ENCODE measurements at regions not wholly inside any gene's neighbourhood (a gene's known extent, or its start where the extent isn't known, plus 50 kb on each side); places are given as distances from the start of the nearest gene placed in this dataset.
"Not testable (repeated sequence)": the region's sequence is repeated elsewhere in the genome, so short reads cannot be mapped to it uniquely, and the experiment has no call there.

DNA sequence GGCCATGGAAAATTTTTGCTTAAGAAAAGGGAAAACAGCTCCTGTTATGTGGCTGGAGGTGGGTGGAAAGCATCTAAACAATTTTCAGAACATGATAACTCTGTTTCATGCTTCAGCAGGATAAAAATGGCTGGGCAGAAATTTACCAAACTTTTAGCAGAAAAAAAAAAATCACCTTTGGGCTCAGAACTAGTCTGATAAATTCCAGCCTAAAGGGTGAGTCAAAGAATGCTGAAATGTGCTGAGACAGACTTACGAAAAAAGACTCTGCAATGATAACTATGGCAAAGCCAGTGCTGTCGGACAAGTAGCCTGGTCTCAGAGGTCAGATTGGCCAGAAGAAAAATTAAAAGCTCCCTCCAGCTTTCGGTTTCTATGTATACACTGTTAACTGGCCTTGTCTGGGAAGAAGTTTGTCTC, 123.6 kb downstream of the LRATD1 start:
- FAIRE-seq = no peak

- no peak for FAIRE-seq
Observed at GRCh38 chr2:14756981-14757657, 124.6 kb downstream of the LRATD1 start.

GRCh38 chr2:14759082-14759481, 126.6 kb downstream of the LRATD1 start:
- FAIRE-seq = no peak

GRCh38 chr2:14760169-14760568, 127.7 kb downstream of the LRATD1 start:
- FAIRE-seq = no peak

DNA sequence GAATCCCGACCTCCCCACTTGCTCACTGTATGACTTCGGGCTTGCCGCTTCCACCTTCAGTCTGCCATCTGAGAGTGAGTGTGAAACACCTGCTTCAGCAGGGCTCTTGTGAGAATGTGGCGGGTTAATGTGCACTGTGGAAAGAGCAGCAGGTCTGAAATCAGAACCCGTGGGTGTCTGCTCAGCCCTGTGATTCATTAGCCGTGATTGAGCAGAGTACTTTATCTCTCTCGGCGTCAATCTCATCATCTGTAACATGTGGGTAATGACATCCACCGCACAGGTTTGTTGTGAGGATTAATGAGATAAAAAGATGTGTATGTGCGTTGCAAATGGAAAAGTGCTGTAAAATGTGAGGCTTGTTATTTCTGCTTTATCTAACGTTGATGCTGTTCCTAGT, 128.6 kb downstream of the LRATD1 start:
- FAIRE-seq = no peak

GRCh38 chr2:14773696-14774095, 141.2 kb downstream of the LRATD1 start:
- FAIRE-seq = no peak

- no peak for FAIRE-seq
Observed at GRCh38 chr2:14774436-14774968, 142.0 kb downstream of the LRATD1 start.

GRCh38 chr2:14776216-14776615, 143.7 kb downstream of the LRATD1 start:
- FAIRE-seq = no peak

- no peak for FAIRE-seq
Observed at GRCh38 chr2:14778015-14778414, 145.5 kb downstream of the LRATD1 start.

GRCh38 chr2:14779252-14779651, 146.7 kb downstream of the LRATD1 start:
- FAIRE-seq = no peak

GRCh38 chr2:14781142-14781541, 148.6 kb downstream of the LRATD1 start:
- no peak for FAIRE-seq

- not testable (repeated sequence) for FAIRE-seq
Observed at GRCh38 chr2:14788814-14789213, 156.3 kb downstream of the LRATD1 start.

DNA sequence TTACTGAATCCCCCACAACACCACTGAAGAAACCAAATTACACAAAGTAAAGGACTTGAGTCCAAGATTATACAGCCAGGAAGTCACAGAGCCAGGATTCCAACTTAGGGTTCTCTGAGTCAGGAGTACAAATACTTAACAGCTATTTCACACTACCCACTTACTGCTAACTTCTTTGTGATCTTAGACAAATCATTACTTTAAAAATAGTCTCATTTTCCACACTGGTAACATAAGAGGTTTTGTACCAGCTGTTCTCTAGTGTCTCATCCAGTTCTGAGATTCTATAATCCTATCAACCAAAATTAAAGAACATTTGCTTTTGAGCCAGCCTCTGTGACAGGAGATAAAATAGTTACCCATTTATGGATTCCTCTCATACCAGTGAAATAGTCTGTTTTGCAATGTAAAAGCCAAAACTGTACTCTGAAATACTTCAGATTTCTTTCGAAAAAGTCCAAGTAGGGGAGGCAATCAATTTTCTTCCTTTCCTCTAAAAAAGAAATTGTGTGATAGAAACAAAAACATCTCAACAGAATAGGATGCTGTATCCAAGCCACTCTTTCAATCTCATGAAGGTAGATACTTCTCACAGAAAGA, 157.6 kb downstream of the LRATD1 start:
- FAIRE-seq = no peak

DNA sequence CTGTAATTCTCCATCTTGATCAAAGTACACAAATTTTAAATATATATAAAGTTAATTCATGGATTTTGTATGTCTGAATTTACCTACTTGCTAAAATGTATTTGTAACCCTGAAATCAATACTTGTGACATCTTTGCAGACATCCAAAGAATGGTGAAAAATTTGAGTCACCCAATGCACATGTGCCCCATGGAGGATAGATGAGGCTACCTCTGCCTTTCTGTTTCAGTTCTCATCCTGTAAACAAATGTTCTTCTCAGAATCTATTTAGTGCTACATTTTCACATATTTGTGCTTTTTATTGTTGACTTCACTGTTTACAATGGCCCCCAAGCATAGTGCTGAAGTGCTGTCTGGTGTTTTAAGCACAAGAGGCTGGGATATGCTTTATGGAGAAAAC, 171.5 kb downstream of the LRATD1 start:
- FAIRE-seq = no peak

GRCh38 chr2:14804902-14805301, 172.4 kb downstream of the LRATD1 start:
- no peak for FAIRE-seq

DNA sequence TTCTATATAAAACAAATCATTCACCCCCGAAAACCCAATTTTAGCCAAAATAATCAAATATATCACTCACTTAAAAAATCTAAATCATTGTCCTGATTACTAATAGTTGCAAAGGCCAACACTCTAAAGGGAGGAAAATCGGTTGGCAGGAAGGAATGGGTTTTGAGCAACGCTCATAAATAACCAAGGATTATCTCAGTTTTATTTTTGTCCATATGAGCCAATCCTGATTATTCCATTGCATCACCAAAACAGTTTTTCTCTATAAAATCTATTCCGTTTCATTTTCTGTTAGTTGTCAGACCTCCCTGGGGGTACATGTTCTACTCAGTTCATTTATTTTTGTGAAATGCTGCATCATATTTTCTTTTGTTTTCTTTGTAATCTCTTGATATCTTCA, 174.1 kb downstream of the LRATD1 start:
- no peak for FAIRE-seq

GRCh38 chr2:14815201-14815600, 182.7 kb downstream of the LRATD1 start:
- FAIRE-seq = no peak

- no peak for FAIRE-seq
Observed at GRCh38 chr2:14816069-14817060, 183.8 kb downstream of the LRATD1 start.

DNA sequence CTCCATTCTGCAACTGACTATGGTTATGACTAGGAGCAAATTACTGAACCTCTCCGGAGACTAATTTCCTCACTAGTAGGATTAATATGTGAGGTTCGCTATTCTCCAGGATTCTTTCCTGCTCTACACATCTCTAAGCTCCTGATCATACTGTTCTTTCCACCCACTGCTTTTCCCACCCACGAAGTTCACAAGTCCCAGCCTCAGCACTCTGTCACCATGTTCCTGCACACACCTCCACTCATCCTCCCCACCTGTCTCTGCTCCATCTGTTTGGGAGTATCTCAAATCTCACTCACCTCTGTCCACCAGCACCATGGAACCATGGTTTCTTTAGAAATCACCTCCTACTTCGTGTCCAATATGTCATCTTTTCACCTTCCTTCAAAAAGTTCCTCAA, 185.3 kb downstream of the LRATD1 start:
- no peak for FAIRE-seq

- FAIRE-seq = no peak
Observed at GRCh38 chr2:14826518-14826917, 194.0 kb downstream of the LRATD1 start.

- FAIRE-seq = no peak
Observed at GRCh38 chr2:14827226-14828023, 194.9 kb downstream of the LRATD1 start.

- FAIRE-seq = no peak
Observed at GRCh38 chr2:14828223-14828622, 195.7 kb downstream of the LRATD1 start.

DNA sequence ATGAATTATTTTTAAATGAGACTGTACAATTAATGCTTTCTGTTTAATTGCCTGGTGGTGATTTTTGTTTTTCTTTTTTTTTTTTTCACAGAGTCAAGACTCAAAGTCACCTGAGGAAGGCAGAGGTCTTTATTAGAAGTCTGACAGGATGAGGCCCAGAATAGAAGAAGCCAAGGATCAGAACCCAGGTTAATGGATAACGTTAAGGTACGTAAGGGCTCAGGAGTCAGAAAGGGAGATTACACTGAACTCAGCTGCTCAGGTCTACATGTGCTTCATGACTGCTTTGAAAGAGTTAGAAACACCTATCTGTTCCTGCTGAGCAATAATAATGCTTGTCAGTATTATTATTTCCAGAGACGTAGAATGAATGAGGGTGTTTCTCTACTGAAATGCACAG, 196.5 kb downstream of the LRATD1 start:
- FAIRE-seq = no peak

All from TTC549 (cell line).